ENCODE measurements at regions not wholly inside any gene's neighbourhood (a gene's known extent, or its start where the extent isn't known, plus 50 kb on each side); places are given as distances from the start of the nearest gene placed in this dataset.

GRCh38 chr9:89797937-89798455 is 193.2 kb downstream of the GADD45G start:
- TF ChIP-seq CTCF (conservative IDR thresholded peaks at IDR 0.05; ENCODE audit: low read length) (no peak), EZH2phosphoT487 (IDR thresholded peaks at IDR 0.05; ENCODE audit: borderline replicate concordance, low read depth, low read length) (no peak)

Data from OCI-LY7 (cell line).